ENCODE measurements at regions not wholly inside any gene's neighbourhood (a gene's known extent, or its start where the extent isn't known, plus 50 kb on each side); places are given as distances from the start of the nearest gene placed in this dataset.

- no peak for DNase-seq (ENCODE audit: low spot score)
These were observed 156.0 kb downstream of the MAF start for GRCh38 chr16:79444572-79444971.

GRCh38 chr16:79439901-79440300 lies 160.6 kb downstream of the MAF start:
- DNase-seq (ENCODE audit: low spot score), result no peak

- DNase-seq (ENCODE audit: low spot score), result peak; percentile 47
These were observed 162.5 kb downstream of the MAF start for GRCh38 chr16:79437764-79438751.

GRCh38 chr16:79436885-79437284 lies 163.7 kb downstream of the MAF start:
- DNase-seq (ENCODE audit: low spot score), result no peak

GRCh38 chr16:79434771-79435170 lies 165.8 kb downstream of the MAF start:
- no peak for DNase-seq (ENCODE audit: low spot score)

DNA sequence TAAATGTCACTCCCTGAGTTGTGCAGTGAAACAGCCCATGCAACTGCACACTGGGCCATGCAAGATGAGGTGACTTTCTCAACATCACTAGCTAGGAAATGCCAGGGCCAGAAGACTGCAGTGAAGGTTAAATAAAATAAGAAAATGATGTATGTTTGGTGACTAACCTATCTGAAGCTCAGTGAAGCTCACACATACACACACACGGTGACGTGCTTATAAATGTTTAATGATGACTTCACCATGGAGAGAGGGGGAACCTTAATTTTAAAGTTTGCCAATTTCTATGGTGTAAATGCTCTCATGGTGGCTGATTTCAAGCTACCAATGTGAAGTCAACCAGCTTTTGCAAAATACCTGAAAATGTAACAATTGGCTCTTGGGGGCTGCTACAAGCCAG lies 166.4 kb downstream of the MAF start:
- no peak for DNase-seq (ENCODE audit: low spot score)

DNA sequence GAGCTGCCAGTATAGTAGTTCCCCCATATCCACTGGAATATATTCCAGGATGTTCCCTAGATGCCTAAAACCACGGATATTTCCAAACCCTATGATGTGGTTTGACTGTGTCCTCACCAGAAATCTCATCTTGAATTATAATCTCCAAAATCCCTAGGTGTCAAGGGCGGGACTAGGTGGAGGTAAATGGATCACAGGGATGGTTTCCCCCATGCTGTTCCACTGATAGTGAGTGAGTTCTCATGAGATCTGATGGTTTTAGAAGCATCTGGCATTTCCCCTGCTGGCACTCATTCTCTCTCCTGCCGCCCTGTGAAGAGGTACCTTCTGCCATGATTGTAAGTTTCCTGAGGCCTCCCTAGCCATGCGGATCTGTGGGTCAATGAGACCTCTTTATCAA lies 168.6 kb downstream of the MAF start:
- DNase-seq (ENCODE audit: low spot score), result no peak

GRCh38 chr16:79430191-79430678 lies 170.3 kb downstream of the MAF start:
- no peak for DNase-seq (ENCODE audit: low spot score)

GRCh38 chr16:79429381-79430190 lies 171.0 kb downstream of the MAF start:
- no peak for DNase-seq (ENCODE audit: low spot score)

GRCh38 chr16:79426663-79427062 lies 173.9 kb downstream of the MAF start:
- no peak for DNase-seq (ENCODE audit: low spot score)

DNA sequence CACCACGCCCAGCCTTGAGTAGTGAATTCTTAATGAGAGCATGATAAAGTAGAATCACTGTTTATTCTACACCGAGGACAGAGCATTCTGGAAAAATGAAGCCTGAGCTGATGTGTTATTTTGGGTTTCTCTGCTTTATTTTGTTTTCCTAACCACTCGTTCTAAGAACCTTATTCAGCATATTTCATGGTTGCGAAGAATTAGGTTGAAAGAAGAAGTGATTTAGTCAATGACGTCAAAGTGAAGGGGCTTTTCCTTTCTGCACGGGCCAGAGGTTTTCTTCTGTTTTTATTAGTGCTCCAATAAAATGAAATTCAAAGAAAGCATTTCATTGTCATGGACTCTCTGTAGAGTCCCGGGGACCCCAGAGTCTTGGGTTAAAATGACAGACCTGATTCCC lies 178.5 kb downstream of the MAF start:
- DNase-seq (ENCODE audit: low spot score), result no peak

DNA sequence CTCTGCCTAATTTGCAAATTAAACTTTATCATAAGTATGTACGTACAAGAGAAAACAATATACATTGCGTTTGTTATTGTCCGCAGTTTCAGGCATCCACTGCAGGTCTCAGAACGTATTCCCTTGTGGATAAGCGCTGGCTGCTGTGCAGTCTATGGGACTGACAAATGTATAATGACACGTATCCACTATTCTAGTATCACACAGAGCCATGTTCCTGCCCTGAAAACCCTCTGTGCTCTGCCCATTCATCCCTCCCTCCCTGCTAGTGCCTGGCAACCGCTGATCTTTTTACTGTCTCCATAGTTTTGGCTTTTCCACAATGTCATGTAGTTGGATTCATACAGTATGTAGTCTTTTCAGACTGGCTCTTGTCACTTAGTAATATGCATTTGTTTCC lies 179.4 kb downstream of the MAF start:
- no peak for DNase-seq (ENCODE audit: low spot score)

DNA sequence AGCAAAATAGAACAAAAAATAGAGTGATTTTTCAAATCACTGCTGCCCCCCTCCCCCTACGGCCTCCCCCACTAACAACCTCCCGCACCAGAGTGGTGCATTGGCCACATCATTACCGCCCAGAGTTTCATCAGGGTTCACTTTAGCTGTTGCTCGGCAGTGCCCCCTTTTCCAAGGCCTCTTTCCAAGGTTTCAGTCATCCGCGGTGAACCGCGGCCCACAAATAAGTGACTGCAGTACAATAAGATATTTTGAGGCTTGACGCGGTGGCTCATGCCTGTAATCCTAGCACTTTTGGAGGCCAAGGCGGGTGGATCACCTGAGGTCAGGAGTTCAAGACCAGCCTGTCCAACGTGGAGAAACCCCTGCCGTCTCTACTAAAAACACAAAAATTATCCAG lies 180.0 kb downstream of the MAF start:
- DNase-seq (ENCODE audit: low spot score), result no peak

- DNase-seq (ENCODE audit: low spot score), result no peak
These were observed 181.4 kb downstream of the MAF start for GRCh38 chr16:79419148-79419547.

- DNase-seq (ENCODE audit: low spot score), result no peak
These were observed 182.9 kb downstream of the MAF start for GRCh38 chr16:79417601-79418008.

DNA sequence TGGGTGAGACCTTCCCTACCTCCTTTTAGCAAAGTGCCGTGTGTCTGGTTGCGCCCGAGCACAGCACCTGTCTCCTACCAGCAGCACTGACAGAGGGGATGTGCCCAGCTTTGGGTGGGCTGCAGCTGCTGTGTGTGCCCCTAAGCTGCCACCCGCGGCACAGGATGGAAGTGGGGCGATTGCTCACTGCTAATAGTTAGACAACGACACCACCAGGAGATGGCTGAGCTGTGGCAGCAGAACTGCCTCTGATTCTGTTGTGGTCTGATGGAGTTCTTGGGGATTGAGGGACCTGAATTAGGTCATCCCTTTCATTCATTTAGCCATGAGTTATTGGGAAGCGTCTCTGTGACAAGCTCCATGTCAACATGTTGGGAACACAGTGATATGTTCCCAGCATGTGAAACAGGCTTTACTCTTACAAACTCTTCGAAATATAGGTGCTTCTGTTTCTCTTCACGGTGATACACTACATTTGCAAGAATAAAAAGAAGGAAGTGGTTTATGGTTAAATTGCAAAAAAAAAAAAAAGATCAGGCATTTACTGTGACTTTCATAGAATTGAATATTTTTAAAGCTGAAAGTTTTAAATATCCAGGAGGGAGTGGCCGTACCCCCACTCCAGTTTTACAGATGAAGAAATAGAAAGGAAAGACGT lies 184.4 kb downstream of the MAF start:
- DNase-seq (ENCODE audit: low spot score), result no peak

- DNase-seq (ENCODE audit: low spot score), result no peak
These were observed 187.7 kb downstream of the MAF start for GRCh38 chr16:79412783-79413225.

GRCh38 chr16:79411805-79412204 lies 188.7 kb downstream of the MAF start:
- DNase-seq (ENCODE audit: low spot score), result no peak

DNA sequence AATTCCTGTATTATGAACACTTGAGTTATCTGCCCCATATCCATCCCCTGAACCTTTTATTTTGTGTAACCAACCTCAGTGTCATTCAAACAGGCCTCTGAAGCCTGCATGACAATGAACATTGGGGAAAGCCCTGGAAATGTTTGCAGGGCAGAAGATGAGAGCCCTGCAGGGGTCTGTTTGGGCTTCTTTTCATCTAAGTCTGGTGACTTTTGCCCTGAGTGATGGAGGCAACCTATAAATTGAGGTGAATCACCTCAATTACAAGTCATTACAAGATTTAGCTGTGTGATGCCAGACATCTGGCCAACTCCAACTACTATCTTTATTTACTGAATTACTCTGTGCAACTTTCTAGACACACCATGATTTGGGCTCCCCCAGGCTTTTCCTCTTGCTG lies 189.2 kb downstream of the MAF start:
- no peak for DNase-seq (ENCODE audit: low spot score)

DNA sequence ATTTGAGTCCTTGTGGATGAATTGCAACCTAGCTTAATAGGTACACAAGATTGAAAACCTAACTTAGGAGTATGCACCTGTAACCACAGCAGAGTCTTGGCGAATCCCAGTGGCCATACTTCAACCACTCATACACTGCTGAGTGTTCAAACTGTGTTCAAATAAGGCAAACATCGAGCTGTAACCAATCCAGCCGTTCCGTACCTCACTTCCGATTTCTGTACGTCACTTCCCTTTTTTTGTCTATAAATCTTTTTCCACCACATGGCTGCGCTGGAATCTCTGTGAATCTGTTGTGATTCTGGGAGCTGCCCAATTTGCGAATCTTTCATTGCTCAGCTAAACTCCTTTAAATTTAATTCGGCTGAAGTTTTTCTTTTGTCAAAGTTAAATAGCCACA lies 190.6 kb downstream of the MAF start:
- DNase-seq (ENCODE audit: low spot score), result no peak

- DNase-seq (ENCODE audit: low spot score), result no peak
These were observed 192.2 kb downstream of the MAF start for GRCh38 chr16:79408355-79408754.
